GM21717 (cell line): ENCODE measurements at regions not wholly inside any gene's neighbourhood (a gene's known extent, or its start where the extent isn't known, plus 50 kb on each side); places are given as distances from the start of the nearest gene placed in this dataset.
"Not testable (repeated sequence)": the region's sequence is repeated elsewhere in the genome, so short reads cannot be mapped to it uniquely, and the experiment has no call there.

ENCODE experiments used
- ATAC-seq: cut with Tn5 transposase; IDR thresholded peaks from one replicate; pipeline ENCODE4 v1.9.1; 2021; ENCODE audit warnings: mild to moderate bottlenecking, moderate library complexity; ENCODE audit not compliant: unreplicated experiment

DNA sequence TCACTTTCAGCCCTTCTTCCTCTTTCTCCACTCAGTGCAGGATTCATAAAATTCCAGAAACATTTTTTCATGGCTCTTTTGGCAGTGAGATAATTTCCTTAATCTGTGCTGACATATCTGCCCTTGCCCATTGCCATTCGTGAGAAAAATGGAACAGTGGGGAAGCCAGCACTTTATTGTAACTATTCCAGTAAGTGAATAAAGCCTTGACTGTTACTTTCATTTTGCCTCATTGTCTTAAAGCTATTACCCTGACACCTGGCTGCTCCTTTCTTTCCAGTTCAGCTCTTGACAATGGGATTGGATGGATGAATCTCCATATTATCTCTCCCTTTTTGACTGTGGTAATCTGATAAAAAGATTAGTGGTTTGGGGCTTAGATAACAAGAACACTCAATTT, 1068.1 kb upstream of the PCDH20 start:
- no peak for ATAC-seq

DNA sequence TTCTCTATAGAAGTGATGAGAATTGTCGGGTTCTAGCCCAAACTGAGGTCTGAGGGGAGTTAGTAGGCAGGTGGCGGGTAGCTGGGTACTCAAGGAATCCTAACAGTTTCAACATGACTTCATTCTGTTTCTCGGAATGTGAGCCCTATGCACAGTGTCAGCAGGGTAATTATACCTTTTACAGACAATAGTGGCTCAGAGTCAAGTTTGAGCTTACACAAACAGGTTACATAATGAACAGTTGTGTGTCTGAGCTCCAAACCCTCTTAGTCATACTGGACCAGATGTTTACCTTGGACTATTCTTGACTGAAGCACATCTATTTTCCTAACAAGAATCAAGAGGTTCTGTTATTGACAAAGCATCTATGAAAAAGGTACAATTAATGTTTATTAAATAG, 1066.7 kb upstream of the PCDH20 start:
- ATAC-seq, result no peak

DNA sequence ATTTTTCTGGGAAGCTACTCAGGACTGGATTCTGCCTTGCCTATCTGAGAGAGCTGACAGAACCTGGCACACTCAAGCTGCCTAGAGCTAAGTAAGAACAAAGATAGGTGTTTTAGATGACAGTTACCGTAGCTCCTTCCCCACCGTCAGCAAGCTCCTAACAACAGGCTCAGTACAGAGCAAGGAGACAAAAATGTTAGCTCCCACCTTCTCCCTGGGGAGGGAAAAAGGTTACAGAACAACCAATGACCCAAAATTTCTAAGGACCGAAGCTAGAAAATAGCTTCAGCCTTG, 1058.2 kb upstream of the PCDH20 start:
- ATAC-seq, result no peak

DNA sequence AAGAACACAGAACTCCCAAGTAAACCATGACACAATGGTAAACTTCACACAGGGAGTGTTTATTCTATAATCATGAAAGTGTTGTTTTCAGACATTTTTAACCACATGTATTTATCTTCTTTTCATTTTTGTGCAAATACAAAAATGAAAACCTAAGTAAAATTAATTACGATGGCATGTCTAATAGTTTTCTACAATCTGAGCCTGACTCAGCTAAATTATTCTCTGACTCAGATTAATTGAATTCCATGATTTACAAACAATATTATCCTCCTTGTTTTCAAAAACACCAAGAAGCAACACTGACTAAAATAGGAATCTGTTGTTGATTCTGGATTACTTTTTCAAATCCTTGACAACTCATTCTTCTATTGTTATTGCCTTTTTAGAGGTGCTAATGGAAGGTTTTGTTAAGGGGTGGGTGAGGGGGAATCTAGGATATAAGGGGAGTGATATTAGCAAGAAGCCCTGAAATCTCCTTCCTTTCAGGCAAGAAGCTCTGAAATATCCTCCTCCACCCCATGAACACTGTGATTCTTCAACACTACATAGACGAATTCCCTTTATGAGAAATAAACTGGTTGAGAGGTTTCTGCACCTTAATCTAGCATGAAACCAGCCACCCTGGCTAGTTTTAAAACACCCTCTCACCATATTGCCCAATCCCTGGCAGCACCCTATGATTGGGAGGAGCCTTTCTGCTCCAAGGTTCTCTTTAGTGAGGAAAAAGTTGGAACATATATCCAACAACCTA, 1057.7 kb upstream of the PCDH20 start:
- ATAC-seq, result no peak

DNA sequence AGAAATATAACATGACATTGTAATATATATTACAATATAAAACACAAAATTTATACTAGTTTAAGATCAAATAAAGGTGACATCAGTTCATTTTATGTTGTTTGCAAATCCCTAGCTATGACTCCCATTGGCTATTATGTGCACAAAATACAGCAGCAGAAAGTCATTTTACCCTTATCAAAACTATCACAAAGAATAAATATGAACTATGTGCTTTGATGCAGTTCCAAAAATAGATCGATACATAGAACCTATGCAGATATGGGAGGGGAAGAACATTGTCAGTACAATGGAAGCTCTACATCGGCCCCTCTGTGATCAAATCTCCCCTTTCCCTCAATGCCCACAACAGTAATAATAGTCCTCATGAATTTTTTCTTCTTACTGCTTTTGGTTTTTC, 1038.1 kb upstream of the PCDH20 start:
- ATAC-seq, result no peak

DNA sequence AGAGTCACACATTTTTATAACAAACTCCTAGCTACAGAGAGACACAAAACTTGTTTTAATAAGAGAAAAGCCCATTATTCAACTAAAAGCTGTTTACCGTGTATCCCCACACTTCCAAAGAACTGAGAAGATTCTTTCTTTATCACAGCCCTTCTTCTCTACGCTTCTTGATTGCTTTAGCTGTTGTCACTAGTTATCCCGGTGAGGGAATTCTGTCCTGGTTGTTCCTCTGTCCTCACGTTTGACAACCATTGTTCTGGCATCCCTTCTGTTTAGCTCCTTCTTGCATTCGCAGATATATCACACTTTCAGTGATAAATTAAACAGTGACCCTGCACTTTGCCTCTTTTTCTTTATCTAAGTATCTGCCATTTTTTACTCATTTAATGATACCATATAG, 1035.1 kb upstream of the PCDH20 start:
- no peak for ATAC-seq

DNA sequence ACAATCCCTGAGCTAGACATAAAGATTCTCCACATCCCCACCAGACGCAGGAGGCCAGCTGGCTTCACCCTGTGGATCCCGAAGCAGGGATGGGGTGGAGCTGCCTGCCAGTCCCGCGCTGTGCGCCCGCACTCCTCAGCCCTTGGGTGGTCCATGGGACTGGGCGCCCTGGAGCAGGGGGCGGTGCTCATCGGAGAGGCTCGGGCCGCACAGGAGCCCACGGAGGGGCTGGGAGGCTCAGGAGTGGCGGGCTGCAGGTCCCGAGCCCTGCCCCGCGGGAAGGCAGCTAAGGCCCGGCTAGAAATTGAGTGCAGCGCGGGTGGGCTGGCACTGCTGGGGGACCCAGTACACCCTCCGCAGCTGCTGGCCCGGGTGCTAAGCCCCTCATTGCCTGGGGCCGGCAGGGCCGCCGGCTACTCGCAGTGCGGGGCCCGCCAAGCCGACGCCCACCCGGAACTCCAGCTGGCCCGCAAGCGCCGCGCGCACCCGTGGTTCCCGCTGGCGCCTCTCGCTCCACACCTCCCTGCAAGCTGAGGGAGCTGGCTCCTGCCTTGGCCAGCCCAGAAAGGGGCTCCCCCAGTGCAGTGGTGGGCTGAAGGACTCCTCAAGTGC, 1032.2 kb upstream of the PCDH20 start:
- ATAC-seq, result not testable (repeated sequence)

DNA sequence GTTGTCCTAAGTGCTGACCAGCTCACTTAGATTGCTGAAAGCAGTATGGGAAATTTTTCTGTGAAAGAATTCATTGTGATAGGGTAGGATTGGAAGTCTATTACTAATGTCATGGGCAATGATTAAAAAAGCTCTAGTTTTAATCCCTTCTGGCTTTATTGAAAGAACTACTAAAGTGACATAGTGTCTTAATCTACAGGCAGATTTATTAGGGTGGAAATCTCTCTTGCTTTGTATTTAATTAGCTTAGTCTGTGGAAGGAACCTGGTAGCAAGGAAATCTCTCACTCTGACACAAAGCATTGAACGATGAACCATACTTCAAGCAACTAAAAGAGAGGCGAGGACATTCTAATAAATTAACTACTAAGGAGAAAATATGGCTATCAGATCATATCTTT, 1029.2 kb upstream of the PCDH20 start:
- ATAC-seq, result no peak

DNA sequence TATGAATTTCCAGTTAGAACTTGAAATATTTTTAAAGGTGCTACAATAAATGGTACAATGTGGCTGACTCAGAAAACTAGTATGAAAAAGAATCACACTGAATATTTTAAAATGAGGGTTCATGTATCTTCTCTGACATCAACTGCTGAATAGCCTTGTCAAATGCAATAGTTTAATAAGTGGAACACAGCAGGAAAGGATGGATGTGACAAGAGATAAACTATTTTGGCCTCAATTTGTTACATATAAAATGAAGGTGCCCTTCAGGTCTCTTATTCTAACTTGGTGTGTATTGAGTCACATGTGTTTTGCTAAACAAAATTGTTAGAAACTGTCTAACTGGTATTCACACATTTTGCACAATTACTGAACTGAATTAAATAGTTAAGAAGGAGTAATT, 1018.4 kb upstream of the PCDH20 start:
- no peak for ATAC-seq

DNA sequence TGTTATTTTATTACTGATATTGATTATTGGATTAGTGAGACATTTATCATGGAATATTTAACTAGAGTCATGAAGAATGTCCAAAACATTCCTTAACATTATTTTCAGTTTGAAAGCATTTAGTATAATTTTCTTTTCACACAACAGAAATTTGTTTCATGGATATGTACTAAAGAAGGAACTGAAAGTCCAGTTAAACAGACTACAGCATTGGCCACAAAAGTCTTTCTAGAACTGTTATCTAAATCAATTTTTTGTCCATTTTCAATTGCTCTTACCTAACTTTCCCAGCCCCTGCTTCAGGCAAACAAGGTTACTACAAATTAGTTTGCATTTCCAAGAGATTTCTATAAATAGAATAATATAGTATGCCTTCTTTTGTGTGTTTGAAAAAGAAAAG, 1018.0 kb upstream of the PCDH20 start:
- ATAC-seq, result no peak

DNA sequence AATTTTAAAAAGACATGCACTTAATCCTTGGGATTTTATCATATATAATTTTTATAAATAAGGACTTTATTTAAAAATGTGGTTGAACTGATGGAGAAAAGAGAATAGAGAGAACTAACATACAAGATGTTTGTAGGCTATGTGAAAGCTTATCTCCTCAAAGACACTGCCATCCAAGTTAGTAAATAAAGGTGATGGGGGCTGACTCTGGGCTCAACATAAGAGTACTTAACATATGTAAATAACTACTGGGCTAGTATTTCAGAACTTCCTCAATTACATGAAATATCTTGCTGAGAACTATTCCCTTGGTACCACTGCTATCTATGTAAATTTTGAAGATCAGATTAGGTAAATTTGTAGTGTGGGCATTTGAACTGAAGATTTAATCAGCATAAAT, 1017.3 kb upstream of the PCDH20 start:
- no peak for ATAC-seq

DNA sequence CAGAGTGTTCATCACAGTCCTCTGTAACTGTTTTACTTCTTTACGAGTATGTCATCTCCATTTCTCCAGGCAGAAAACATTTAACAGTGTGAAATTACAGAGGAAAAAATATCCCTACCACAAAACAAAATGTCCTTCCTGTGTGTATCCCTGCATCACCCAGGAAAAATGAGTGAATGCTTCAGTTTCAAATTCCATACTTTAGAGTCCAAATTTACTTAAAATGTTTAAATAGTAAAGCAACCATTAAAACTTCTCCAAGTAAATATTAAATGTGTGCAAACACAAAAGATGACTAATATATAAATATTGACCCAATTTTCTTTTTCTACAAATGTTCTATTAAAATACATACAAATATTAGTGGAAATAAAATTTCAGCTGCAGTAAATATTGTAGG, 1016.6 kb upstream of the PCDH20 start:
- no peak for ATAC-seq

DNA sequence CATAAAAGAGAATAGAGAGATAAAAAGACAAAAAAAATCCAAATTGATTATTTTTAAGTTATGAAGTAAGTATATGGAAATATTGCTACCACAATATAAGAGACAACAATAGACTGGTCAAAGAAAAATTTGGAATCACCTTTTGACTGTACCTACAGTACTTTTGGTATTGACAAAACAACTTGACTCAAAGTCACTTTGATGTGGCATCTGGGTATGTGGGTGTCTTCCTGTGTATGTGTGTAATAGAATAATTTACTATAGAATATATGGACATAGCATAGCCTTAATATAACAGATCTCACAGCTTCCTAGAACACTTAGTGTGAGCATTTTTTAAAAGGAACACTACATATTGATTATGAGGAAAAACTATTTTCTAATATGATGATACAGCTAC, 1016.2 kb upstream of the PCDH20 start:
- no peak for ATAC-seq

DNA sequence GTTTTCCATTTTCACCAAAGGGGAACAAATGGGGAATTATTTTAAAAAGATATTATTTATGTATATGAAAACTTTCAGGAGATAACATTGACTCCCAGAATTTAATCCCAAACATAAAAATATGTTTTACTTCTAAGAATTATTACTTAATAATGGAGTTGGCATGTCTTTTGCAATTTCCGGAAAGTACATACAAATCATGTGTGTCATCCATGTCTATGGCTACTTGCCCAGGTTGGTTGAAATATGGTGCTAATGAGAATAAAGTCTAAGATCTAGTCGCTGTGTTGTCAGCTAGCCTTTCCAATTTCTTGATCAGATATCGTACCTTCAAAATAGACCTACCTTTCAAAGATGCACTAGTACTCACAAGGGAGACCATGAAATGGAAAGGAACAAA, 1003.2 kb upstream of the PCDH20 start:
- ATAC-seq, result no peak

DNA sequence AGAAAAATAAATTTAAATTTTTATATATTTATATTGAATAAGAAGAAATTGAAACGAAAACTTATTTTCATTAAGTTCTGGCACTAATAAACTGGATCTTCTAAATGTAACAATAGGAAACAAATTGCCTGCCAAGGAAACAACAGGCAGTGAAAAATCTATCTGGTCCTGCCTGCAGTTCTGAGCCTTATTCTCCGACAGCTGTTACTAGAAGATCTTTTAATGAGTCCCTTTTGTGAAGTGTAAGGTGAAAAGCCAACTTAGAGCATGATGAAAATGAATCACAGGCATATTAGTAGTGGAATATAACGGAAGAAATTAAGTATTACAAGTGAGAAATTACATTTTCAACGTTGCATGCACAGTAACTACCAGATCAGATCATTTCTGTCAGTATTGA, 1002.7 kb upstream of the PCDH20 start:
- no peak for ATAC-seq

DNA sequence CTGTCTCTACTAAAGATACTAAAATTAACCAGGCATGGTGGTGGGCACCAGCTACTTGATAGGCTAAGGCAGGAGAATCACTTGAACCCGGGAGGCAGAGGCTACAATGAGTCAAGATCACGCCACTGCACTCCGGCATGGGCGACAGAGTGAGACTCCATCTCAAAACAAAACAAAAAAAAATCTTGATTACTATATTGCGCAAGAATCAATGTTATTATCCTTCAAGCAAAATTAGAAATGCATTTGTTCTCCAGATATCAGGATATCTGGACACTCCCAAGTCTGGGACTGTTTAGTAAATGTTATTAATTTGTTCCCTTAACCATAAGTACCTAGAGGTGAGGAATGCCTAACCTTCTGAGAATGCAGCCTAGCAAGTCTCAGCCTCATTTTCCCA, 992.2 kb upstream of the PCDH20 start:
- no peak for ATAC-seq

DNA sequence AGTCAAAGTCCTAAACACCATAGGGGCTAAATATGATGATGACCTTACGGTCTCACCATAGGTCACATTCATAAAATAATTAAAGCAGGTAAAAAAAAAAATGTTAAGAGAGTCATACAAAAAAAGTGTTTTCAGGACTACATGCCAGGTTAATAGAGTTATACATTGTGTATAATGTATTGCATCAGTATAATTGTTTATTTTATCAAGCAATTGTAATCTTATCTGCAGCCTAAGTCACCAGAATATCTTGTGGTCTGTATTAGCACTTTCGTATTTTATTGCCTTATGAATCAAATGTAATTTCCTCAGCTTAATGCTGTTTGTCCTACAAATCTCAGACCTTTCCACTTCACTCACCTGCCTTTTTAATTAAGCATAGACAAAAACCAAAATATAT, 972.9 kb upstream of the PCDH20 start:
- no peak for ATAC-seq

DNA sequence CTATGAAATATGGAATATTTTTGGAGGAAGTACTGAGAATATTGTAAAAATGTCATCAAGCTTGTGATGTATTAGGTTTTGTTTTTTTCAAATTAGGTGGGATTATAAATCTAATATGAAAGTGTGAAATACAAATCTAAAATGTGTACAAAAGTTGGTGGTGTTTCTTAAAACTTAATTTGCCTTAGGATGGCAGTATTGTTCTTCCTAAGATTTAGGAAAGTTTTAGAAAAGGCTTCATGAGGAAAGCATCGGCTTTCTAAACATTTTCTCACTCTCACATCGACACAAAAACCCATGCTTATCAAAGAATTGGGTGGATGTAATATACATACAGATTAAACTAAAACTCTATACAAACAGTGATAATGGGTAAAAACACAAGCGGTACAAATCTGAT, 972.0 kb upstream of the PCDH20 start:
- no peak for ATAC-seq

DNA sequence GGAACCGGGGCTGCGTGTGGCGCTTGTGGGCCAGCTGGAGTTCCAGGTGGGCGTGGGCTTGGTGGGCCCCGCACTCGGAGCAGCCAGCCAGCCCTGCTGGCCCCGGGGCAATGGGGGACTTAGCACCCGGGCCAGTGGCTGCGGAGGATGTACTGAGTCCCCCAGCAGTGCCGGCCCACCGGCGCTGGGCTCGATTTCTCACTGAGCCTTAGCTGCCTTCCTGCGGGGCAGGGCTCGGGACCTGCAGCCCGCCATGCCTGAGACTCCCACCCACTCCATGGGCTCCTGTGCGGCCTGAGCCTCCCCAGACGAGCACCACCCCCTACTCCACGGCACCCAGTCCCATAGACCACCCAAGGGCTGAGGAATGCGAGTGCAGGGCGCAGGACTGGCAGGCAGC, 963.6 kb upstream of the PCDH20 start:
- ATAC-seq, result not testable (repeated sequence)

DNA sequence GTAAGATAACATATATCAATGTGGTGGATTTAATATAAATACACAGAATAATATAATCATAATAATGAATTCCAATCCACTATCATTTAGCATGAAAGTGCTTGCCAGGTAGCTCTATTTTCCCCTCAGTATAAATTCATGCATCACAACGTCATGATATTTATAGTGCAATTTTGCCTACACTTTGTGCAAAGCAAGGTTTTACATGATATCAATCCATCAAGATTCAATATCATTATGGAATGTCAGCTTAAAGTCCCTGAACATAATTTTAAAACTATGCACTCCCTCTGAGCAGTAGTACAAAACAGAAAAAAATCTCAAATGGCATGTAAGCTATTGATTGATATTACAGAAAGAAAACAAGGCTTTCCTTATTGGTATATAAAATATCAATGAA, 962.2 kb upstream of the PCDH20 start:
- ATAC-seq, result no peak

DNA sequence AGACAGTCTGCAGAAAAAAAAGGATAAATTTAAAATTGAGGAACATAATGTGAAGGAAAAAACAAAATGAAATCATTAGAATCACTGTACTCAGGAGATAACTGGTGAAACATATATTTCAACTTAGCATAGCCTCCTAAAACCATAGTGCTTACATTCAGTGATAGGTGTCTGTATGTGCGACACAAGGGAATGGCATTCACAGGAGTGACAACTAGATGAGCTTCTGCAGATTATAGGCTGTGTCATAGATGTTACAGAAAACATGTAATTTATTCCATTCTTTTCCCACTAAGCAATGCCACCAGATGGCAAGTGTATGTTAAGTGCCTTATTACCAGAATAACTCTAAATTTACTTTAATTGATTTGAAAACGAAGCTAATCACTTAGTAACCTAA, 960.0 kb upstream of the PCDH20 start:
- no peak for ATAC-seq

DNA sequence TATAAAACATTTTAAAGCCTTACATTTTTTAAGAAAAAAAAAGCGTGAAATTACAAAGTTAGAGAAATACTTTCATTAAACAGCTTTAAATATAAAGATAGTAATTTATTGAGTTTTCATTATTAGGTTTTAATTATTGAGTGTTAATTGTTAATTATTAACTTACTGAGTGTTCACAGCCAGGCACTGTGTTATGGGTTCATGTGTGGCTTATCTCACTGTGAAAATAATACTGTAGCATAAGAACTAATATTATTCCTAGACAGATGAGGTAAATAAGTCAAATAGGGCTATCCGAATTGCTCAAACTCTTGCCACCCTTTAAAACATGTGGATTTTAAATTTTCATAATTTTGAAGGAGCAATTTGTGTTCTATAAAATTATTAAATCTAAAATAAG, 956.1 kb upstream of the PCDH20 start:
- ATAC-seq, result no peak

DNA sequence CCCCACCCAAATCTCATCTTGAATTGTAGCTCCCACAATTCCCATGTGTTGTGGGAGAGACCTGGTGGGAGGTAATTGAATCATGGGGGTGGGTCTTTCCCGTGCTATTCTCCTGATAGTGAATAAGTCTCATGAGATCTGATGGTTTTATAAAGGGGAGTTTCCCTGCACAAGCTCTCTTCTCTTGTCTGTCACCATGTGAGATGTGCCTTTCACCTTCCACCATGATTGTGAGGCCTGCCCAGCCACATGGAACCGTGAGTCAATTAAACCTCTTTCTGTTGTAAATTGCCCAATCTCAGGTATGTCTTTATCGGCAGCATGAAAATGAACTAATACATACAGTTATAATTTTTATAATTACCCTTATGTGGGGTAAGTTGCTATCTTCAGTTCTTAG, 952.3 kb upstream of the PCDH20 start:
- not testable (repeated sequence) for ATAC-seq
